NCI-H1417 (cell line): ENCODE measurements at regions not wholly inside any gene's neighbourhood (a gene's known extent, or its start where the extent isn't known, plus 50 kb on each side); places are given as distances from the start of the nearest gene placed in this dataset.
"Not testable (repeated sequence)": the region's sequence is repeated elsewhere in the genome, so short reads cannot be mapped to it uniquely, and the experiment has no call there.

Source experiments
- DNase-seq, 3 experiments: peaks; one replicate each; lab custom pipeline; 2025; lab: John Stamatoyannopoulos, UW

DNA sequence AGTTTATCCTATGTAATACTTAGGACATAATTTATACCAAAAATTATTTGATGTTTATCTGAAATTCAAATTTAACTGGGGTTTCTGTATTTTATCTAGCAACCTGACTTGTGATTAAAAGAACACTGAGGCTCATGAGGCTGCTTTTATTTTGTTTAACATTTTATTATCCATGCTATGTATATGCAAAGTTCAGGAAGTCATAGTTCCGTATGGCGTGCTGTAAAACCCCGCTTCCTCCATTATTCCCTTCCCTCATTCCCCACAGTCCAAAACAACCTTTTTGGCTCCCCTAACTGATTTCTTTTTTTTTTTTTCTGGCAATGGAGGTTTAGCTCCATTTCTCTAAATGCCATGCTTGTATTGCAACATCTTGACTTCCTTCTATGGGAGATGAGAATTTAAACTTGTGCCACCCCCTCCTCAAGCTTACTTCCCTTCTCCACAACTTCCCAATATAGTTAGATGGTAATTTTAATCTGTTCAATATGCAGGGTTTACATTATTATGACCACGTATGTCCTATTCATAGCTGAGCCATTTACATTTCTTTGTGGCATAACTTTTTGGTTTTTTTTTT is 138.0 kb upstream of the DNAH14 start:
- no peak for DNase-seq

DNA sequence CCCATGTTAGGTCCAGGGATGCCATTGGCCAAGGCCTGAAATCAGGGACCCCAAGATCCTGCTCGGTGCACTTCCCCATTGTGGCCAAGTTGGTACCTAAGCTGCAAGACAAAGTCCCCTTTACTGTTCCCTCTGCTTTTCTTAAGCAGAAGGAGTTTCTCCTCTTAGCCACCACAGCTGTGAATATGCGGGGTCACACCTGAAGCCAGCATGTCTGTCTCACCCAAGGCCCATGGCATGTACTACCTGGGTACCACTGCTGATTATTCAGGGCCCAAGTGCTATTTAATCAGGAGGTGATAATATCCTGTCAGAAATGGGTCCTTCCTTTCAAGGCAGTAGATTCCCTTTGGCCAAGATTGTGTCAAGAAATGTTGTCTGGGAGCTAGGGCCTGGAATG is 133.9 kb upstream of the DNAH14 start:
- no peak for DNase-seq

DNA sequence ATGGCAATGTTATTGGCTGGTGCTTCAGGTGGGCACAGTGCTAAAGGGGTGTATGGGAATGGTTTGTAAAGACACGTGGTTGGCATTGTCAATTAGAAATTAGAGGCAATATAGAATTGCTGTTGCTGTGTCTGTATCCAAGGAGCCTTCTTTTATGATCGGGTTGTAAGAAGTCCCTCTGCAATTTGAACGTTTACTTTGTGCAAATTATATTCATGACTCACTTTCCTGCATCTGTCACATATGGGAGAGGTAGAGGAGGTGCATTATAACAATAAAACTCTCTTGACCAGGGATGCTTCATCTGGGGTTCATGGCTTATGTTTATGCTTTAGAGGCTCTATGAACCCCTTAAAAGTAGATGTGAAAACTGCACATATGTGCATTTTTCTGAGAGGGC is 130.4 kb upstream of the DNAH14 start:
- DNase-seq, result peak in 1 of 3 experiments; percentile 25

DNA sequence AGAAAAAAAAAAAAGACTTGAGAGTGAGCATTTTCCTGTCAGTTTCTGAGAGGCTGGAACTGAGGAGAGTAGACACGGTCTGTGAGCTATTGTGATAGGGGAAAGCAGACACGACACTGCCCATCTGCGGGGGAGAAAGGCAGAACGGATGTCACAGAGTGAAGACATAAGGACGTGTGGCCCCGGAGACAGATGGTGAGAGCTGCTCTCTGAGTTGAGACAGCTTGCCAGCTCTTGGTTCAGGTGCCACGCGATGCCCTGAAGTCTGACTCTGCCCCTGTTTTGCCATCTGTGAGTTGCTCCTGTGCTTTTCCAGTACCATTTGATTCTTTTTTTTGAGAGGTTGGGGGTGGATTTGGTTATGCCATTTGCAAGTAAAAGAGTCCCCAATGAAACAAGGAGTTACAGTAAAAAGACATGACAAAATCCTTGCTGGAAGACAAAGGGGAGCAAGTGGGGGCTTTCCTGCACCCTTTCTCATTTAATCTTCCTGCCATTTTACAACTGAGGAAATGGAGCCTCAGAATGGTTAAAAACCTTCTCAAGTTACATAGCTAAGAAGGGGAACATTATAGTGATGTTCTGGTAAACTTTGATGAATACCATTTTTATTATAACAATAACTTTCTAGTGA is 128.9 kb upstream of the DNAH14 start:
- DNase-seq, result no peak

DNA sequence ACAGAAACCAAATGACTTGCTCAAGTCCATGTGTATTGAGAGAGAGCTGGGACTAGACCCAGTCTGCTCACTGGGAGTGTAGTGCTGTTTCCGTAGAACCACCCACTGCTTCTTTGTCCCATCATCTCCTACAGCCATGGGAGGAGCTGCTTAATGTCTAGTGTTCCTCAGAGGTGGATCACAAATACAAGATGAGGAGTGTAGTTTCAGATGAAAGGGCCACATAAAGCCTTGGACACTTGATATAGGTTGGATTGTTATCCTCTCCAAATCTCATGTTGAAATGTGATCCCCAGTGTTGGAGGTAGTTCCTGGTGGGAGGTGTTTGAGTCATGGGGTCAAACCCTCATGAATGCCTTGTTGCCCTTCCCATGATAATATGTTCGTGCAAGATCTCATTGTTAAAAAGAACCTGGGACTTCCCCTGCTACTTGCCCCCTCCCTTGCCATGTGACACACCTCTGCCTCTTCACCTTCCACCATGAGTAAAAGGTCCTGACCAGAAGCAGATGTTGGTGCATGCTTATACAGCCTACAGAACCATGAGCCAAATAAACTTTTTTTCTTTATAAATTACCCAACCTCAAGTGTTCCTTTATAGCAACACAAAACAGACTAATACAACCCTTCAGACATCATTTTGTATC is 127.5 kb upstream of the DNAH14 start:
- DNase-seq, result no peak

DNA sequence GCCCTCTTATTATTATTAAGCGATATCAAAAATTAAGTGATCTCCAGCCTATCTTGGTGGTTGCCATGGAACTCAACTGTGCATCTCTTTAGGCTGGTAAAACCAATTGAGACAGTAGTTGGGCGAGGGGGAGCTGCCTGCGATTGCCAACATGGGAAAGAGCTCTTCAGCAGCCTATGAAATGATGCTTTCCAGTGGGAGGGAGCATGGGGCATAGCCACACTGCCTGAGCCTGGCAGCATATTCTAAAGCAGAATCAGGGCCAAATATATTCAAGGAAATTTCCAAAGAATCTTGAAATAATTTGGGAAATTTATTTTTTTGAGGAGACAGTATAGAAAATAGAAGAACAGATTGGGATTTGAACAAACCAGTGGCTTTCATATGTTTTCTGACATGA is 126.9 kb upstream of the DNAH14 start:
- DNase-seq, result no peak

DNA sequence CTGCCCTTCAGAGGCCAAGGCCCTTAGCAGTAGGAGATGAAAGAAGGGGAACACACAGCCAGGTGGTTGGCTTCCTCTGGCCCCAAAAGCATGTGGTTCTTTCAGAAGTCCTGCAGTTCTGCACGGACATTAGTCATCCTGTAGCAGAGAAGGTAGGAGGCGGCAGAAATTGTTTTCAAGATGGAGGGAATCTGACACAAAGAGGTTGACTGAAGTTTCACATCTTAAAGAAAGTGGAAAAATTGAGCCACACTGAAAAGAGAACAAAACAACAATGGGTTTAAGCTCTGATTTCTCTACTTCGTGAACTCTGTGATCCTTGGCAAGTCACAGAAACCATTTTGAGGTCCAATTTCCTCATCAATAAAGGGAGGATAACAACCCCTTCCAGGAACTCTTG is 125.3 kb upstream of the DNAH14 start:
- DNase-seq, result no peak

DNA sequence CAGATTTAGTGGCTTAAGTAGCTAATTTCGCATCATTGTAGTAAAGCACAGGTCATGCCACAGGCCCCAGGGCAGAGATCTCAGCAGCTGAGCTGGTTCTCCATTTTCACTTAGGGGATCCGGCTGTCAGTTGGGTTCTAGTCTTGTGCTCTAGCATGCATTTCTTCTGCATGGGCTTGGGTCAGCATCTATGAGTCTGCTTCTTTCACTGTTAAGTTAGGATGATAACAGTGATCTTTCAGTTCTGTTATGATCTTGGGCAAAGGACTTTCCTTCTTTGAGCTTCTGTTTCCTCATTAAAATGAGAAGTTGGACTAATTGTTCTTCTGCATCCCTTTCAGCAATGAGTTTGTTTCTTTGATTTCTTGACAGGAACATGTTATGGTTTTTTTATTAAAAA is 123.6 kb upstream of the DNAH14 start:
- DNase-seq, result no peak

DNA sequence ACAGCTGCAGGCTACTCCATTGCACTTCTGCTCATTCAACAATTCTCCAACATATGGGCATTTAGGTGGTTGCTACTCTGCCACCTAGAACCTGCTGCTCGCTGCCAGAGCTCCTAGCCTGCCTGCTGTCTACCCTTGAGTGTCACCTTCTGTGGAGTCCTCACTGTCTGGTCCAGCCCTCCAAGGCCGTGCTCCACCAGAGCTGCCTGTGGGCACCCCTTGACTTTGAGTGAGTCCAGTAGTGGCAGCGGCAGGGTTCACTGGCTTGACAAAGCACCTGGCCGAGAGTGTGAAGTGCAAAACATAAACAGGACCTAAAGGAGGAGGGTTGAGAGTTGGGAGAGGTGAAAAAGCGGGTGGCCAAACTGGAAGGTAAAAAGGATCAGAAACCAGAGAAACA is 120.3 kb upstream of the DNAH14 start:
- DNase-seq, result no peak

DNA sequence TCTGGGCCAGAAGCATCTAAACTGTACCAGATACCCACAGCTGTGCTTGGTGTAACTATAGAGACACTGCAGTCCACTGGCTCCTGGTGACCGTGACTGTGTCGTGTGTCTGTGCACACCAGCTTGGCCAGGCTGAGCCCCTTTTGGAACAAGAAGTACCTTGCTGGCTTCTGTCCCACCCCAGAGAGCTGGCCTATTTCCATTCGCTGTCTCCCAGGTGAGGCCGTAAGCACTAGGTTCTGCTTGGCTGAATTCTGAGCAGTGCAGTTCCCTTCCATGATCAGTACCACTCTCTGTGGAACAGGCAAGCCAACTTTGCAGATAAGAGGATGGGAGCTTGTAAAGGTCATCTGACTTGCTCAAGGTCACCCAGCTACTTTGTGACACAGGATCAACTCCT is 119.9 kb upstream of the DNAH14 start:
- no peak for DNase-seq

DNA sequence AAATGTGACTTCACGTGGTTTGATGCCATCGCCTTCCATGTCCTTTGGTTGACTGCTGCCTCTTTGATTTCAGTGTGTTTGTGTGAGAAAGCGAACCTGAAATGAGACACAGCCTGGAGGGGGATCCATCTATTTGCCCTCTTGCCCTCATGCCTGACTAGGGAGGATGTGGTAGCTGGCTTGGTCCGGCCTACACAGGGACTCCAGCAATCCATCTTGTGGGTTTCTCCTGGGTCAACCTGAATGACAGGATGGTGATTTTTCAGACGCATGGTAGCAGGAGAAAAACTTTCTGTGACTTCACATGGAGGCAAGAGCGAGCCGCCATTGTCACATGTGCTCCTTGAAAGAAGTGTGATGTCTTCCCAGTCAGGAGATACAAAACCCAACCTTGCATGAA is 117.9 kb upstream of the DNAH14 start:
- no peak for DNase-seq

DNA sequence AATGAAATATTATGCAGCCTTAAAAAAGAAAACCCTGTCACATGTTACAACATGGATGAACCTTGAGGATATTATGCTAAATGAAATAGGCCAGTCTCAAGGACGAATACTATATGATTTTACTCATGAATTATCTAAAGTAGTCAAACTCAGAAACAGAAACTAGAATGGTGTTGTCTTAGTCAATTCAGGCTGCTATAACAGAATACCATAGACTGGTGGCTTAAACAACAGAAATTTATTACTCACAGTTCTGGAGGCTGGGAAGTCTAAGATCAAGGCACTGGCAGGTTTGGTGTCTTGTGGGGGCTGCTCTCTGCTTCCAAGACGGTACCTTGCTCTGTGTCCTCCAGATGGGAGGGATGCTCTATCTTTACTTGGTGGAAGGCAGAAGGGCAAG is 113.8 kb upstream of the DNAH14 start:
- DNase-seq, result no peak

DNA sequence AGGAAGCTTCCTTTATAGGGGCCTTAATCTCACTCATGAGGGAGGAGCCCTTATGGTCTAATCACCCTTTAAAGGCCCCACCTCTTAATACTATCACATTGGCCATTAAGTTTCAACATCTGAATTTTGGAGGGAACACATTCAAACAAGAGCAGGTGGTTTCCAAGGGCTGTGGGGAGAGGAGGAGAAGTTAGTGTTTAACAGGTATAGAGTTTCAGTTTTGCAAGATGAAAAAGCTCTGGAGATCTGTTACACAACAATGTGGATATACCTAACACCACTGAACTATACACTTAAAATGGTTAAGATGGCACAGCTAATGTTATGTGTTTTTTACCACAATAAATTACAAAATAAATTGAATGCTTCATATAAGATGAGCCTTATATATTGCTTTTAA is 113.4 kb upstream of the DNAH14 start:
- DNase-seq, result no peak

DNA sequence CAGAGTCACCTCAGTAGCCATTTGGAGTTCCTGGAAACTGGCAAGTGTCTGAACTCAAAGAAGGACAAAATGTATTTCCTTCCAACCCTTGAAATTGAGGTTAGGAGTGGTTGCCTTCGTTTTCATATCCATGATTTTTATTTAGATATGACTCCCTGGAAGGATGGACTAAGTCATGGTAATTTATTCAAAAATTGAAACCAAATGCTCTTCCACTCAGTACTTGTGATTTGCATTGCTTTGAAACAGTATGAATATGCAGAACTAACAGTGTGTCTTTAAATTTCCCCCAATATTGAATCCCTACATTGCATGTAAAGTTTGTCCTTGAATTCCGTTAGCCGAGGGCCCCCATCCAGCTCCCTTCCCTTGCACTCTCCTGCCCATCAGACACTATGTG is 112.1 kb upstream of the DNAH14 start:
- no peak for DNase-seq

DNA sequence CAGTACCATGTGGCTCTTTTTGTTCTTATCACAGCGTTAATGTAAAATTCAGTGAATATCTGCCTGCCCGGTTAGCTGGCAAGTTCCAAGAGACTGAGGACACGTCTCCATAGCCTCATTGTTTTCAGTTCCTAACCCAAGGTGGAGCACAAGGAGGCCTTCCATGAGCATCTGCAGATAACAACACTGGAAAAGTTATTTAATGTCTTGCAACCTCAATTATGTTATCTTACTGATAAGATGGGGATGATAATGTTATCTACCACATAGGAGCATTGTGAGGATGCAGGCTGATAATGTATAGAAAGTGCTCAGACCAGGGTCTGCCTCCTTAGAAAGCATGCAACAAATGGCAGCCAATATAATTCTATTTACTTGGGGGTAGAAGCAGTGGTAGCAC is 109.6 kb upstream of the DNAH14 start:
- no peak for DNase-seq

DNA sequence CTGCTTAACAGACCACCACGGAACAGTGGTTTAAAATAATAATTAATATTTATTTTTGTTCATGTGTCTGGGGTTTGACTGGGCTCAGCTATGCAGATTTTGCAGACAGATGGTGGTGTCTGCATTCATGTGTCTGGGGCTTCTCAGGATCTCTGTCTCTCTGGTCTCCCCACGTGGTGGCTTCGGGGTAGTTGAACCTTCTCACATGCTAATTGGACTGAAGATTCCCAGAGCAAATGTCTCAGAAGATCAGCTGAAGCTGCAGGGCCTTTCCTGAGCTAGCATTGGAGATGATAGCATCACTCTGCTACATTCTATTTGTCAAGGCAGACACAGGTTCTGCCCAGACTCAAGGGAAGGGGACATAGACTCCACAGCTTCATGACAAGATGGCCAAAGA is 109.1 kb upstream of the DNAH14 start:
- DNase-seq, result no peak

DNA sequence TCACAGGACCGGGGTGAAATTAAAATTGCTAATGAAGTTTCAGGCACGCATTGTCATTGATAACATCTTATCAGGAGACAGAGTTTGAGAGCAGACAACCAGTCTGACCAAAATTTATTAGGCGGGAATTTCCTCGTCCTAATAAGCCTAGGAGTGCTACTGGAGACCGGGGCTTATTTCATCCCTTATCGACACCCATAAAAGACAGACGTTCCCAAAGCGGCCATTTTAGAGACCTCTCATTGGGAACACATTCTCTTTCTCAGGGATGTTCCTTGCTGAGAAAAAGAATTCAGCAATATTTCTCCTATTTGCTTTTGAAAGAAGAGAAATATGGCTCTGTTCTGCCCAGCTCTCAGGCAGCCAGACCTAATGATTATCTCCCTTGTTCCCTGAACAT is 107.7 kb upstream of the DNAH14 start:
- not testable (repeated sequence) for DNase-seq

DNA sequence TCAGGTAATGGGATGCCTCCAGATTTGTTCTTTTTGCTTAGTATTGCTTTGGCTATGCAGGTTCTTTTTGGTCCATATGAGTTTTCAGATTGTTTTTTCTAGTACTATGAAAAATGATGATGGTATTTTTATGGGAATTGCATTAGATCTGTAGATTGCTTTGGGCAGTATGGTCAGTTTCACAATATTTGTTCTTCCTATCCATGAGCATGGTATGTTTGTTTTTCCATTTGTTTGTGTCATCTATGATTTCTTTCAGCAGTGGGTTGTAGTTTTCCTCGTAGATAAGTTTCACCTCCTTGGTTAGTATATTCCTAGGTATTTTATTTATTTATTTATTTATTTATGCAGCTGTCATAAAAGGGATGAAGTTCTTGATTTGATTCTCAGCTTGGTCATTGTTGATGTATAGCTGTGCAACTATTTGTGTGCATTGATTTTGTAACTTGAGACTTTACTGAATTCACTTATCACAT is 103.9 kb upstream of the DNAH14 start:
- no peak for DNase-seq

DNA sequence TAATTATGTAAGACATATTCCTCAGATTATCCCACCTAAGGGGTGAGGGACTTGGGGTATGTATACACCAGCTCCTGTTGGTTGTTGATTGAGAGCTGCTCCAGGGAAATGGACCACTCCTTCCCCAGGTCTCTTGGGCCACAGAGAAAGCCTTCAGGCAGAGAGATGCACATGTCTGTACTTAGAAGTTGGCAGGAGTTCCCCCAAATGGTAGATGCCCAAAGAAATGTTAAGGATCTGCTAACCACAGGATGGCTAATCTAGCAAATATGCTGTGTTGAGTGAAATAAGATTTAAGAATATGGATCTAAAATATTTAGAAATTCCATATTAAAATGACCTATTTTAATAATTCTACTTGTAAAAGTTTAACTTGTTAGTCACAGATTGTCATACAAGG is 100.8 kb upstream of the DNAH14 start:
- DNase-seq, result no peak

DNA sequence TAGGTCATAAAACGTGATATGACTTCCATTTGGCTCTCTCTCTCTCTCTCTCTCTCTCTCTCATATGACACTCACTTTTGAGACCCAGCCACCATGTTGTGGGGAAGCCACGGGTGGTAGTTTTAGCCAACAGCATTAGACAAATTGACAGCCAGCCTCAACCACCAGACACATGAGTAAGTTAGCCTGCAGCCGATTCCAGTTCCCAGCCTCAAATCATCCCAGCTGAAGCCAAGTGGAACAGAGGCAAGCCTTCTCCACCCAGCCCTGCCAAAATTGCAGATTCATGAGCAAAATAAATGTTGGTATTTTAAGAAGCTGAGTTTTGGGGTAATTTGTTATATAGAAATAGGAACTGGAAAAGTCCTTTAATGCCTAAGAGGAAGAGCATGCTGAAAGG is 98.0 kb upstream of the DNAH14 start:
- DNase-seq, result no peak

DNA sequence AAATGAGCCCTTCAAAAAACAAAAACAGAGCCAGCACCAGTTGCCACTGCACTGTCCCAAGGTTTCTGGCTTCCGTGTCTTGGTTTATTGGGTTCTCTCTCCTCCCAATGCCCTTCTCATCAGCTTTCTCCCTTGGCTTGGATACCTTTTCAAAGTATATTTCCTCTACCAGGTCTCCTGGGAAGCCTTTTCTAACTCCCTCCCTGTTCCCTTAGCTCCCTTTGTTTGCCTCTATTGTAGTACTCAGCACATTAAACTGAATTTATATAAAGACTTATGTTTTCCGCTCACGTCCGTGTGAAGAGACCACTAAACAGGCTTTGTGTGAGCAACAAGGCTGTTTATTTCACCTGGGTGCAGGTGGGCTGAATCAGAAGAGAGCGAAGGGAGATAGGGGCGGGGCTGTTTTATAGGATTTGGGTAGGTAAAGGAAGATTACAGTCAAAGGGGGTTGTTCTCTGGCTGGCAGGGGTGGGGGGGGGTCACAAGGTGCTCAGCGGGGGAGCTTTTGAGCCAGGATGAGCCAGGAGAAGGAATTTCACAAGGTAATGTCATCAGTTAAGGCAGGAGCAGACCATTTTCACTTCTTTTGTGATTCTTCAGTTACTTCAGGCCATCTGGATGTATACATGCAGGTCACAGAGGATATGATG is 89.7 kb upstream of the DNAH14 start:
- not testable (repeated sequence) for DNase-seq

DNA sequence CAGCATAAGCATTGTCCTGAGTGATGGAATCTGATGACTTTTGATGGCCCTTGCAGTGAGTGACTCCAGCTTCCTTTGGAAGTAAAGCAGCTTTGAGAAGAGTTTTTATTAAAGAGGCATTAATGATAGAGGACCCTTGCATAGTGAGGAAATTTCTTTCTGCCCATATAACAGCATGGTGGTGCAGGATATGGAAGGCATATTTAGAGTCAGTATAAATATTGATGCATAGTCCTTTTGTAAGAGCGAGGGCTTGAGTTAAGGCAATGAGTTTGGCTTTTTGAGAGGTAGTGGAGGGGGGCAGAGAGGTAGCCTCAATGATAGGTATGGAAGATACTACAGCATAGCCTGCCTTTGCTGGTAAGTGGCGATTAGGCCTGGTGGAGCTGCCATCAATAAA is 87.7 kb upstream of the DNAH14 start:
- not testable (repeated sequence) for DNase-seq
